HG03469 (cell line): ENCODE measurements at regions not wholly inside any gene's neighbourhood (a gene's known extent, or its start where the extent isn't known, plus 50 kb on each side); places are given as distances from the start of the nearest gene placed in this dataset.

Experiments used
- ATAC-seq: cut with Tn5 transposase; IDR thresholded peaks from one replicate; pipeline ENCODE4 v1.9.1; 2021; ENCODE audit warnings: mild to moderate bottlenecking, moderate library complexity, moderate number of reproducible peaks; ENCODE audit not compliant: unreplicated experiment

DNA sequence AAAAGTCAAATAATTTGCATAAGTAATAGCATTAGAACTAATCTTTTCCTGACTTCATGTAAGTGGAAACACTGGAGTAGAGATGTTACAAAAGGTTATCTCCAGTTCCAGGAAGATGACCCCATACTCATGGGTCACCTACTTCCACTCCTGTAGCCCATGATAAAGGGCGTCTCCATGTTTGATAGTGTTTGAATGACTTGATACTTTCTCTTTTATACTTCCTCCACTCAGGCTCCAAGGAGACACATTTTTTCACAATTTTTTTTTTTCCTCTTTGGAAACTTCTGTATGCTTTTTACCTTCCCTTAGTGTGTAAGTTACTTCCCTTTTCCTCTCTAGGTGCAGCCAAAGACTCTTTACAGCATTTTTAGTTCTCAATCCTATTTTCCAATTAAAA lies 382.1 kb upstream of the B3GALT2 start:
- ATAC-seq = no peak

DNA sequence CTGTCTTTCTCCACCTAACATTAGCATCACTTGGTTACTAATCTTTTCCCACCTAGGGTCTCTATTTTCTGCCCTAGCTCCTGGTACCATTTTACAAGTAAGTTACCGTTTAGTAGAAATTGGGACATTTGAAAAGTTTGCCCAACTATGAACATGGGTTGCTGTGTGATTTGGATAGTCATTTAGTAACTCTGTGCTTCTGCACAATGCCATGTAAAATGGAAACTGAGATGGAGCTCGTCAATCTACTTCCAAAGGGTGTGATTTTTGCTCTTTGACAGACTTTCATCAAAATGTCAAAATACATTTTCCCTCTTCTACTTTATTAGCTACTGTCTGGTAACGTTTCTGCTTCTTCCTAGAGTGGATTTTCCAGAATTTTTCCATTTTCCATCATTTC lies 381.5 kb upstream of the B3GALT2 start:
- no peak for ATAC-seq

DNA sequence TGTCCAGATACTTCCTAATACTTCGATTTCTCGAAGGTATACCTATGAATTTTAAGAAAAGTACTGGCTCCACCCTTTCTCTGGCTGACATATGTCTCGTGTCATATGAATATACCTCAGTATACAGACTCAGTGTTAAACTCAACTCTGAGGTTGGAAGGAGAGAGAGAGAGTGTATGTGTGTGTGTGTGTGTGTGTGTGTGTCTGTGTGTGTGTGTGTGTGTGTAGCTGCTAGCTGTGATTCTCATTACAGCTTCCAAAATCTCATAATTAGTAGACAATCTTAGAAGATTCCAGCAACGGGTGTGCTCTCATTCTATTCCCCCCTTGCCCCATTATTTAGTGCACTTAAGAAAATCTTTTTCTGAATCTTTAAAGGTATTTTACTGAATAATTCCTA lies 380.3 kb upstream of the B3GALT2 start:
- no peak for ATAC-seq

DNA sequence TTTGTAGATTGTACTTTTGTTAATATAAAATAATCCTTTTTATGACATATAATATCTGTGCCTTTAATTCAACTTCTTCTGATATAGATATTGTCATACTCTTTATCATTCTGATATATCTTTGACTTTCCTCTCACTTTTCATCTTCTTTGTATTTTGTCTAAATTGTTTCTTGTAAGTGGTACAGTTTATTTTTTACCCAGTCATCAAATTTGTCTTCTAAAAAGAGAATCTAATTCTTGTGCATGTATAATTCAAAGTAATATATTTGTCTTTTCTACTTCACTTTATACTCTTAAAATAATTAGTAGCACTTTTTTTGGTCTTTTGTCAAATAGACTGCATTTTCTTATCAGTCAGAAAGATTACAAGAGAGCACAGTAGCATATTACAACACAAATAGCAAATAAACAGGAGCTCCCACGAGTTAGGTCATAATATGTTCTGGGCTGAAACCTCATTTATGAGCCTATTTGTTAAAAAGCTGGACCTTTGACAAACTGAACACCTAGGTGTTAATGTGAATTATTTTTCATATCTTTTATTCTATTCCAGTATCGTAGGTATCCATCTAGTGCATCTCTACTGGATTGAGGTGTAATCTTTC lies 379.7 kb upstream of the B3GALT2 start:
- ATAC-seq = no peak

DNA sequence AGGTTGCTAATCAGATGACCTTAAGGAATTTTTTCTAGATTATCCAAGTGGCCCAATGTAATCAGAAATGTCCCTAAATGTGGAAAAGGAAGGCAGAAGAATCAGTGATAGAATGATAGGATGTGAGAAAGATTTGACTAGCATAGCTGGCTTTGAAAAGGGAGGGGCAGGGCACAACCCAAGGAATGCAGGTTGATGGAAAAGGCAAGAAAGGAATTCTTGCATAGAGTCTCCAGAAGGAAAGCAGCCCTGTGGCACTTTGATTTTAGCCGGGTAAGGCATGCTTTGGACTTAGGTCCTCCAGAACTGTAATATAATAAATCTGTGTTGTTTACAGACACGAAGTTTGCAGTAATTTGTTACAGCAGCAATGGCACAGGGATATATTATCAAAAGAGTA lies 375.7 kb upstream of the B3GALT2 start:
- no peak for ATAC-seq

DNA sequence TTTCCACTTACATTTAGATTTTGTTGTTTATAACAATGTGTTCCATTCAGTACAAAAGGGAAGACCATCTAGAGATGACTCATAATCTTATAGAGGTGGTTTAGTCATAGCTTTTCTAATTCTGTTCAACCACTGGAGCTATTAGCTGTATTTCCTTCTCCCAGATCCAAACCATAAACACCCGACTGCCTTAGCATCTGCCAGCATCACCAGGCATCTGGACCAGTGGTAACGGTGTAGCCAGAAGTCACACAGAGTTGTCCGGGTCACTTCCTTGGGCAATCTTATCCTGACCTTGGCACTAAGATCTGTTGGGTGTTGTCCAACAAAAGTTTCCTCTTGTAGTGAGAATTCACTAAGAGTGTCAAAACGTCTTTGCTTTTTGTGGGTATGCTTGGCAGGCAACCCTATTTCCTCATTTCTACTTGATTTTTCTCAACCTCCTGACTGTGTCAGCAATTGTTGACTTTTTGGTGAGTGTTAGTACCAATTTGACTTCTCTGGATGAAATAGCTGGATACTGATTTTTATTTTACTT lies 372.1 kb upstream of the B3GALT2 start:
- no peak for ATAC-seq

DNA sequence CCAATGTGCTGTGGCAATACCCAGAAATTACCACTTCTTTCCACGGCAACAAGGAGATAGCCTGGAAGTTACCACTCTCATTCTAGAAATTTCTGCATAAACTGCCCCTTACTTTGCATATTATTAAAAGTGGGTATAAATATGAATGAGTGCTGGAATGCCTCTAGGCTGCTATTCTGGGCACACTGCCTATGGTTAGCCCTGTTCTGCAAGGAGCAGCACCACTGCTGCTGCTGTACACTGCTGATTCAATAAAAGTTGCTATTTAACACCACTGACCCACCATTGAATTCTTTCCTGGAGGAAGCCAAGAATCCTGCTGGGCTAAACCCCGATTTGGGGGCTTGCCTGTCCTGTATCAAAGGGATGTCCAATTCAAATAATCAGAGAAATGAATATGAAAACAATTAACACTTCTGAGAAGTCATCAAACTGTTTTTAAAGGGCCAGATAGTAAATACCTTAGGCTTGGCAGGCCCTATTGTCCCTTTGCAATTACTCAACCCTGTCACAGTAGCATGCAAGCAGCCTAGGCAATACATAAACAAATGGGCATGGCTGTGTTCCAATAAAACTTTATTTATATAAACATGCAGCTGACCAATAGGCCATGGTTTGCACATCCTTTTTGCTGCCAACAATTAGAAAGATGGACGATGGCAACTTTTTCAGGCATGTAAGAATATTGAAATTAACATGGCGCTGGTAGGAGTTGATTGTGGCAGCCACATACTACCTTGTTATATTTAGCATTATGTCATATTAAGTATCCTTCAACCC lies 369.4 kb upstream of the B3GALT2 start:
- ATAC-seq = no peak

DNA sequence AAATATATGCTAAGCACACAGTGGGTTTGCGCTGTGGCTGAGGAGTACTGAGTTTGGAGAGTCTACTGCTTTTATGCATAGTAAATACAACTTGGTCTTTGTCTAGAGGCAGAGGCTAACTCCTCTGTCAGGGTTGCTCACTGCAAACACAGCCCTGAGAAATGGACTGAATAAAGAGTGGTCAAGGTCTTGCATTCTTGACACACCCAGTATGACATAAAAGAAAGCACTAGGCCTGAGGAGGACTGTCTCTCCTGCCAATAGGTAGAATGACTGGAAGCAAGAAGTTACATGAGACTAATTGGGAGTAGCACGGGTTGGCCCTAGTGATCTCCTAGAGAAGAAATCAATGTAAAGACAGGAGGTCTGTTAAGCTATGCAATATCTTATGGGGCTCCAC lies 367.2 kb upstream of the B3GALT2 start:
- no peak for ATAC-seq

DNA sequence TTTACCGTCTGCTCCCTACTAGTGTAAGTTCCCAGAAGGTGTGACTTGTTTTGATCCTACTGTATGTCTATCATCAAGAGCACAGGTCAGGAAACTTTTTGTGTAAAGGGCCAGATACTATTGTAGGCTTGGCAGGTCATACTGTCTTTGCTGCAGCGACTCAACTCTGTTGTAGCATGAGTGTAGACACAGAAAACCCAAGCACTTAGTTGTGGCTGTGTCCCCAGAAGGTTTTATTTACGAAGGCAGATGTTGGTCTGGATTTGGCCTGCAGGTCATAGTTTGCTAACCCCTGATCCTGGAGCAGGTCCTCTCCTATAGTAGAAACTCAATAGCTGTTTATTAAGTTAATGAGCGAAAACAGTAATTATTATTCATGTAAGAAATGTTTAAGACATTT lies 365.9 kb upstream of the B3GALT2 start:
- ATAC-seq = no peak

DNA sequence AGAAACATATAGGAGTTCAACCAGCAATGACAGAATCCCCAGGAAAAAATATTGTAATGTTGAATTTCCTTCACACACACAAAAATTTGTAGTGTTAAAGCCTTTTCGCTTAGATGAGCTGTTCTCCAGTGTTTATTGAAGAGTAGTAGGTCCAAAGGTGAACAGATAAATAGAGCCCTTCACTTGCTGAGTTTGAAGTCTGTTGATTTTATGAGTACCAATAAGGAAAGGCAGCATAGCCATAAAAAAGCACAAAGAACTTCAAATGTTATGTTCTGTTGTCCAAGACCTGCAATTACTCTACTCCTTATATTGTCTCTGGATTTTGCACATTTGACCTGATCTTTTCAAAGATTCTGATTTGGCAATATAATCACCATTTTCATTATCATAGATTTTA lies 362.7 kb upstream of the B3GALT2 start:
- ATAC-seq = no peak

DNA sequence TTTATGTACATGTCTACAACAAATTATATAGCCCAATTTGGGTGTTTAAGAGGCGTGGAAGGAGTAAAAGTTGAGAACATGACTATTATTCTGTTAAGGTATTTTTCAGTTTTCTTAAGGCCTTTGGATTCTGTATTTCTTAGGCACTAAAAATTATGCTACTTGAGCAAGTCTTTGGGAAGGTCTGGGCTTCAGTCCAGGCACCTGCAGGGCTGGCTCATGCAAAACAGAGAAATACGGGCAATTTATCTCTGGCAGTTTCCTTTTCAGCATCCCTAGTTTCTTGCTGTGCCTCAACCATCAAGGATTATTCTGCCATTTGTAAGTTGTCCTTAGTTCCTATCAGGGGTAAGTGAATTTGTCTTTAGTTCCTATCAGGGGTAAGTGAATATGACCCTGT lies 358.8 kb upstream of the B3GALT2 start:
- ATAC-seq = no peak

DNA sequence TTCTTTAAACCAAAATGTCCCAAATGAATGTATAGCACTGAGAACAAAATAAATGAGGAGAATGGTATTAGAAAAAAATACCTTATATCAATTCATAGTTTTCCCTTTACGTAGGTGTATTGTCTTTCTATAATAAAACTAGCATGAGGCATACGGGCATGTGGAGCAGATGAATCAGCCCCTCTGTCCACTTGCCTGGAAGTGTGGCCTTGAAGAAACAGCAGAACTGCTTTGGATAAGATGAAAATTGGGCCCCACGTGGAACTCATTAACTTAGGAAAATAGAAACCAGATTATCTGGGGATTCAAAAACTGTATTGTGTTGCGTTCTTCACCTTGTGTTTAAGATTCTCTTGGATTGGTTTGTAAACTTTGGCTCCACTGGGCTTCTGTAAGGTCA lies 356.8 kb upstream of the B3GALT2 start:
- ATAC-seq = no peak

DNA sequence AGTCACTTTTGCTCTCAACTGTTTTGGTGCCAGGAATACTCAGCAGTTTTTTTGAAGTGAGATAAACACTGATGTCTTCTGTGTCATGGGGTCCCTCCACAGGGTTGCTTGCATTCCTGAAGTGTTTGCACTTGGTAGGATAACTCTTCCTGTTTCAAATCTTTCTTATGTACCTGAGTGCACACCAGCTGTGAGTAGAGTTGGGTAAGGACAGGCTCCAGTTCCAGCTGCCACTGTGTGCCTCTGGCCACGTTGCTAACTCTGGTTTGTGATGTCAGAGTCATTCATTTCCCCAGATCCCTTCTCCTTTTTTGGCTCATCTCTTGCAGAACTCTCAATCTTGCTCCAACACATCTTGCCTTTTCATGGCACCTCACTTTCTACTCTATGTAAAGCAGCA lies 356.3 kb upstream of the B3GALT2 start:
- no peak for ATAC-seq

DNA sequence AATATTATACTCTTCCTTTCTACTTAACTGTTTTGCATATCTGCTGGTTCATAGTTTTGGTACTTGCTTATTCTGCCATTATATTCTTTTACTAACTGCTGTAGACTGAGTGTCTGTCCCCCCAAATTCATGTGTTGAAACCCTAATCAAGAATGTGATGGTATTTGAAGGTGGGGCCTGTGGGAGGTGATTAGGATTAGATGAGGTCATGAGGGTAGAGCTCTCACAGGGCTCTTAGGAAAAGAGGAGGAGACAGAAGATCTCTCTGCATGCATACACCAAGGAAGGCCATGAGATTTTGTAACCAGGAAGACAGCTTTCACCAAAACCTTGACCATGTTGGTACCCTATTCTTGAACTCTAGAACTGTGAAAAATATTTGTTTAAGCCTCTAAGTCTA lies 354.1 kb upstream of the B3GALT2 start:
- ATAC-seq = no peak

DNA sequence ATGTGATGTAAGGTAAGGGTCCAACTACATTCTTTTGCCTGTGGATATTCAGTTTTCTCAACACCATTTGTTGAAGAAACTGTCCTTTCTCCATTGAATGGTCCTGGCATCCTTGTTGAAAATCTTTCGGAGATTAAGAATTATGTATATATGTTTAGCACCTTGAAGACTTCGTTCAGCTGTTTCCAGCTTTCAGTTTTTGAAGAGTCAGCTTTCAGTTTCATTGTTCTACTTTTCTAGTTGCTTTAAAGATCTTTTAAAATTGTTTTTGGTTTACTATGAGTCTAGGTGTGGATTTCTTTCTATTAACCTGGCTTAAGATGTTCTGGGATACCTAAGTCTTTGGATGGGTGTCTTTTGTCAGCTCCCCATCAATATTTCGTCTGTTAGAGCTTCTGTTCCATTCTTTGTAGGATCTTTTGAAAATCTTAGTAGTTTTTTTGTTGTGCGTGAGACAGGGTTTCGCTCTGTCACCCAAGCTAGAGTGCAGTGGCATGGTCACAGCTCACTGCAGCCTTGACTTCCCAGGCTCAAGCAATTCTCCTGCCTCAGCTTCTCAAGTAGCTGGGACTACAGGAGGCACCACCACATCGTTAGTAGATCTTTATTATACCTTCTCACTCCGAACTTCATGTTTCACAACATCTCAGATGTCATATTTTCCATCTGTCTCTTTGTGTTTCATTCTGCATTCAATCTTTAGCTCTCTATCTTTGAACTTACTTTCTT lies 353.5 kb upstream of the B3GALT2 start:
- ATAC-seq = peak; percentile 34

DNA sequence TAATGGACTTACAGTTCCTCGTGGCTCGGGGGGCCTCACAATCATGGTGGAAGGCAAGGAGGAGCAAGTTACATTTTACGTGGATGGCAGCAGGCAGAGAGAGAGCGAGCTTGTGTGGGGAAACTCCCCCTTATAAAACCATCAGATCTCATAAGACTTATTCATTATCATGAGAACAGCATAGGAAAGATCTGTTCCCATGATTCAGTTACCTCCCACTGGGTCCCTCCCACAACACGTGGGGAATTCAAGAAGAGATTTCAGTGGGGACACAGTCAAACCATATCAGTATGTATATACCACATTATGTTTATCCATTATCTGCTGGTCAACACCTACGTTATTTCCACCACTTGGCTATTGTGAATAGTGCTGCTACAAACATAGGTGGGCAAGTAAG lies 352.3 kb upstream of the B3GALT2 start:
- ATAC-seq = no peak

DNA sequence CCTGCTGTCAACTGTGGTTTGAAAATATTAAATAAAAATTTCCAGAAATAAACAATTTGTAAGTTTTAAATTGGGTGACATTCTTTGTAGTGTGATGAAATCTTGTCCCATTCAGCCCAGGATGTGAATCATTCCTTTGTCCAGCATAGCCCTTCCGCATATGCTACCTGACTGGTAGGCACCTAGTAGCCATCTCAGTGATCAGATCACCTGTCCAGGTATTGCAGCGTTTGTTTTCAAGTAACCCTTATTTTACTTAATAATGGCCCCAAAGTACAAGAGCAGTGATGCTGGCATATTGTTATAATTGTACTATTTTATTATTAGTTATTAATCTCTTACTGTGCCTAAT lies 351.6 kb upstream of the B3GALT2 start:
- no peak for ATAC-seq

DNA sequence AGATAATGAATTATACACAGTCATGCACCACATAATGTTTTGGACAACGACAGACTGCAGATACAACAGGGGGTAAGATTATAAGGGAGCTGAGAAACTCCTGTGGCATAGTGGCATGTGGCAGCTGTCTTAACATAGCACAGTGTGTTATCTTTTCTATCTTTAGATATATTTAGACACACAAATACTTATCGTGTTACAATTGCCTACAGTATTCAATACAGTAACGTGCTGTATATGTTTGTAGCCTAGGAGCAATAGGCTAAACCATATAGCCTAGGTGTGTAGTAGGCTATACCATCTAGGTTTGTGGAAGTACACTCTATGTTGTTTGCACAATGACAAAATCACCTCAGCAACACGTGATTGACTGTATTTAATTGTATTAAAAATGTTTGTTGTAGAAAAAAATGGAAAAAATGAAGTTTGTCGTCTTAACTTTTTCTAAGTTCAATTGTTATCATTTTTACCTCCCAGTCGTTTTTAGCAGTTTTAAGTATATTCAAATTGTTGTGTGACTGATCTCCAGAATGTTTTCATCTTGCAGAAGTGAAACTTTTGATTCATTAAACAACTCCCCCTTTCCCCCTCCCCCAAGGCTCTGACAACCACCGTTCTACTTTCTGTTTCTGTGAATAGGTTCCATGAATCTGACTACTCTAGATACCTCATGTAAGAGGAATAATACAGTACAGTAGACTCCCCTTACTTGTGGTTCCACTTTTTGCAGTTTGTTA lies 351.0 kb upstream of the B3GALT2 start:
- ATAC-seq = peak; percentile 85

DNA sequence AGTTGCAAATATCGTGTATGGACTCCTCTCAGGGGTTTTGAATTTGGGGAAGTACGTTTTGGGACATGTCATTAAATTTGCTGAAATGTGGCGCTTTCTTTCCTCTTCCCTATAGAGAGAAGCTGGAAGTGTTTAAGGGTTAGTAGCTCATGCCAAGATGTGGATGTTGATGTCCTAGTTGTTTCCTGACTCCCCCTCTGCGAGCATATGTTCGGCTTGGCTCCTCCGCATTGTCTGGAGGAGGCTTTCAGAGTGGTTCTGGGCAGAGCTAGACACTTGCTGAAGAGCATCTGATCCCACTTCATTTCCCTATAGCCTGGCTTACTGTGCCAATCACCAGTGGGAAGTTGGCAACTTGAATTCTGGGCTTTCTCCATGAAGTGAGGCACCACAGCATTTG lies 347.4 kb upstream of the B3GALT2 start:
- ATAC-seq = no peak

DNA sequence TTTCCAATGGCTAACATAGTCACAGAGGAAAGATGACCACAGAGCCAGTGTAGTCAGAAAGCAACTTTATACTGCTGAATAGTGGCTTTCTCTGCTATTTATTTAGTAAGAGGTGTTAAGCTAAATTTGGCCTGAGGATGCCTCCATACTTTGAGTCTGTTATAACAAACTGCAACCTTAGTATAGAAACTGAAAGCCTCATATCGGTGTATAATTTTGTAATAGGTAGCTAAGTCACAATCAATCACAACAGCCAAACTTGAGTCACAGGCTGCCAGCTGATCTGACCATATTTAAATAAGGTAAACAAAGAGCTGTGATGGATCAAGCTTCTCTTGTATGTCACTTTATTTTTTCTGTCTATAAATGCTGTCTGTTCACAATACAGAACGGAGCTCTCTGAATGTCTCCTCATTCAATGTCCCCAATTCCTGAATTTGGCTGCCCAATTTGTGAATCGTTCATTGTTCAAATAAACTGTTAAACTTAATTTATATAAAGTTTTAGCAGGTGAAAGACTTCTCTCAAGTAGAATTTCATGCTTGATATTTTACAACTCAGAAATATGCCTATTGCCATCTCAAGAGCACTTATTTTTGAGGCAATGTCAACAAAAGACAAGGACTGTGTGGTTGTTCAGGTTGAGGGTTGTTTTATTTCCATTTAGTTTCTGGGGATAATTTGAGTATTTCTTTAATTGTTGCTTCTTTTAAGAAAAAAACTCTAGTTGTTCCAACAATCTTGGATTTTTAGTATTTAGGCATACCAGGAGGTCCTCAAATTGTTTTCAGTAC lies 339.7 kb upstream of the B3GALT2 start:
- ATAC-seq = no peak

DNA sequence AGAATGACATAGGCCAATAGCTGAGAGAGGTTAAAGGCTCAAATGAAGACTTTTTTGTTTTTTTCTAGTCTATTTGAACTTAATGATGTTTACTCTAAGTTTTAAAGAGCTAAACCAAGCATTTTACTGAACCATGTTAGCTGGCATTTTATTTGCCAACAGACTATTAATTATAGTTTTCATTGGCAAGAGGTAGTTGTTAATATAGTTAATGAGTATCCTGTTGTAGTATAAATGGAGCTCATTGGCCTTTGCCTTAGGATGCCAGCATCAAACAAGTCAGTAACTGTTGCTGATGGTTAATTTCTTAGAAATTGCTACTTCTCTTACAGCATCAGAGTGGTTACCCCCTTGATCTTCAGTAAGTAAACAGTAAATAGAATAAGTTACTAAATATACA lies 339.0 kb upstream of the B3GALT2 start:
- ATAC-seq = no peak
